ENCODE measurements at regions not wholly inside any gene's neighbourhood (a gene's known extent, or its start where the extent isn't known, plus 50 kb on each side); places are given as distances from the start of the nearest gene placed in this dataset.

GRCh38 chr15:94177112-94177511 lies 54.2 kb upstream of the MCTP2 start:
- peaks cover 25% of the 10 kb centered on the region for H3K4me1 Mint-ChIP-seq
- H3K9me3 Mint-ChIP-seq: peaks cover 3% of the 10 kb centered on the region
- H3K27ac Mint-ChIP-seq: no peak overlapping the region
- peaks cover 25% of the 10 kb centered on the region for H3K27me3 Mint-ChIP-seq
- no peak overlapping the region for H3K4me3 Mint-ChIP-seq
- ATAC-seq: no peak
- no peaks in the 10 kb centered on the region for H3K36me3 Mint-ChIP-seq

DNA sequence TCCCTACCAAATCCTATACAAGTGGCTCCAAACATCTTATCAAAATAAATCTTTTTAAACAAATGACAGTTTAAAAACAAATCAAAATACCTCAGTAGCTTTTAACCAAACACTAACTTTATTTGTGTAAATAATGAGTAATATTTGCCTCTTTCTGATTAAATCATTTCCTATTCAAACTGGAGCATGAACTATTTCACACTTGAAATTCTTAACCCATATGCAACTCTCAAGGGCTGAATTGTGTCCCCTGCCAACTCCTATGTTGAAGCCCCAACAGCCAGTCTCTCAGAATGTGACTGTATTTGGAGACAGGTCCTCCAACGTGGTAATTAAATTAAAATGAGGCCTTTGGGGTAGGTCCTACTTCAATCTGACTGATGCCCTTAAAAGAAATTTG lies 55.9 kb upstream of the MCTP2 start:
- no peak for ATAC-seq
- Mint-ChIP-seq H3K9me3 (peaks cover 9% of the 10 kb centered on the region), H3K36me3 (no peaks in the 10 kb centered on the region), H3K4me1 (peaks cover 25% of the 10 kb centered on the region), H3K4me3 (no peak overlapping the region), H3K27ac (no peak overlapping the region), H3K27me3 (peaks cover 34% of the 10 kb centered on the region)

GRCh38 chr15:94174399-94174802 lies 57.0 kb upstream of the MCTP2 start:
- H3K36me3 Mint-ChIP-seq: no peaks in the 10 kb centered on the region
- H3K4me3 Mint-ChIP-seq: no peak overlapping the region
- peaks cover 9% of the 10 kb centered on the region for H3K9me3 Mint-ChIP-seq
- peak; percentile 95 for ATAC-seq
- peaks cover 34% of the 10 kb centered on the region for H3K27me3 Mint-ChIP-seq
- H3K4me1 Mint-ChIP-seq: peaks cover 25% of the 10 kb centered on the region
- H3K27ac Mint-ChIP-seq: no peak overlapping the region

DNA sequence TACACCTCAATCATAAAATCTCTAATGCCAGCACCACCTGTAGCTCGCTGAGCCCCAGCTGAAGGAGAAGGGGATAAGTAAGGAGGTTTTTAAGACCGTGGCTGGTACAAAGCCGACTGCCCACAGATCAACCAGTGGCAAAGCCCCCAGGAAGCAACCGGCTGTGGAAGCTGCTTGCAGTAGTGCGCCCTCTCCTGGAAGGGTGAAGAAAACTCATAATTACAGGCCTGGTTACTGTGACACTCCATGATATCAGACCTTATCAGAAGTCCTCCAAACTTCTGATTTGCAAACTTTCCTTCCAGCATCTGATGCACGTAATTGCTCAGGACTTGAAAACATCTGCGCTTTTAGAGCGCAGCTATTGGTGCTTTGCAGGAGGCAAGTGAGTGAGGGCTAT lies 63.1 kb upstream of the MCTP2 start:
- H3K36me3 Mint-ChIP-seq: no peaks in the 10 kb centered on the region
- peaks cover 16% of the 10 kb centered on the region for H3K27me3 Mint-ChIP-seq
- ATAC-seq: no peak
- no peak overlapping the region for H3K4me3 Mint-ChIP-seq
- H3K27ac Mint-ChIP-seq: no peak overlapping the region
- H3K4me1 Mint-ChIP-seq: peaks cover 18% of the 10 kb centered on the region
- peaks cover 12% of the 10 kb centered on the region for H3K9me3 Mint-ChIP-seq

GRCh38 chr15:94164971-94165370 lies 66.4 kb upstream of the MCTP2 start:
- ATAC-seq: no peak
- no peaks in the 10 kb centered on the region for H3K36me3 Mint-ChIP-seq
- H3K4me3 Mint-ChIP-seq: no peak overlapping the region
- H3K4me1 Mint-ChIP-seq: peaks cover 10% of the 10 kb centered on the region
- no peak overlapping the region for H3K27ac Mint-ChIP-seq
- H3K27me3 Mint-ChIP-seq: no peaks in the 10 kb centered on the region
- H3K9me3 Mint-ChIP-seq: peaks cover 3% of the 10 kb centered on the region

DNA sequence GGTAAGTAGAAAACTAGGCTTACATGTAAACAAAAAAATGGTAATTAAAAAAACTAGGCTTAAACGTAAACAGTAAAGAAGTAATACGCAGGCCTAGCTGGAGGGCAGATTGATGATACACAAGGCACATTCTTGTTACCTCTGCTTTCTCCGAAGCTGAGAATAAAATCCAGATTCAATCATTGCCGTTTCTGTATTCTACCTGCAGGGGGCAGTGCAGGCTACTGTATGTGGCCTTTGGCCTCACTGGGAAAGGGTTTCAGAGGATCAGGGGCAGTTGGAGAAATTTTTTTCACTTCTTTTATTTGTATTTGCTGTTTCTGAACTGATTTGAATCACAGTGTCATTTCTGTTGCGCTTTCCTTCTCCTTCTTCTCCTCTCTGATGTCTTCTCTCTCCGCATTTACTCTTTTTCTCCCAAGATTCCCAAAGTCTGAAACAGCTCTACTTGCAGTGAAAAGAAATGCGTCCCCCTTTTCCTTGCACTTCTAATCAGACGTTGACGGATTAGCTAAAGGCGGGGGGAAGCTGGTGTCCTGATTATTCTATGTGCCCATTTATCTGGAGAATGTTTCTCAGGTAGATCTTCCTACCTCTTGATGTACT lies 67.1 kb upstream of the MCTP2 start:
- ATAC-seq: peak; percentile 53
- Mint-ChIP-seq H3K9me3 (peaks cover 3% of the 10 kb centered on the region), H3K4me3 (no peak overlapping the region), H3K36me3 (no peaks in the 10 kb centered on the region), H3K4me1 (peaks cover 10% of the 10 kb centered on the region), H3K27ac (no peak overlapping the region), H3K27me3 (no peaks in the 10 kb centered on the region)

GRCh38 chr15:94162939-94163338 lies 68.4 kb upstream of the MCTP2 start:
- Mint-ChIP-seq H3K4me3 (no peak overlapping the region), H3K36me3 (no peaks in the 10 kb centered on the region), H3K9me3 (peaks cover 3% of the 10 kb centered on the region), H3K4me1 (peaks cover 10% of the 10 kb centered on the region), H3K27me3 (no peaks in the 10 kb centered on the region), H3K27ac (no peak overlapping the region)
- no peak for ATAC-seq

DNA sequence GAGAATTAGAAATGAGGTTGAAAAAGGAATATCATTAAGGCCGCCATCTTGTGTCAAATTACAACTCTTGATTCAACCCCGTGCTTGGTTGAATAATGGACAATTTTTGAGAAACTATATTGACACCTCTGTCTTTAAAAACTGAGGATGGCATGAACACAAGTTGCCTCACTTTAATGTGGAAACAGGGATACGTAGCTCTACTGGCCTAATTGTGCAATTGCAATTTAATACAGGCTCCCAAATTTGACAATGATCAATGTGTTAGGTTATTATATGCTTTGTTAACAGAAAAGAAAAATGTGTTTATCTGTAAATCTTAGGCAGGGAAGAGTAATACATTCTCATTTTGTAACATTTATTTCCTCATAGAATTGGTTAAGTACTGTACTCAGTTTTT lies 77.1 kb upstream of the MCTP2 start:
- peaks cover 55% of the 10 kb centered on the region for H3K27me3 Mint-ChIP-seq
- H3K4me1 Mint-ChIP-seq: no peaks in the 10 kb centered on the region
- H3K4me3 Mint-ChIP-seq: no peak overlapping the region
- H3K27ac Mint-ChIP-seq: no peak overlapping the region
- peaks cover 3% of the 10 kb centered on the region for H3K9me3 Mint-ChIP-seq
- ATAC-seq: no peak
- no peaks in the 10 kb centered on the region for H3K36me3 Mint-ChIP-seq

DNA sequence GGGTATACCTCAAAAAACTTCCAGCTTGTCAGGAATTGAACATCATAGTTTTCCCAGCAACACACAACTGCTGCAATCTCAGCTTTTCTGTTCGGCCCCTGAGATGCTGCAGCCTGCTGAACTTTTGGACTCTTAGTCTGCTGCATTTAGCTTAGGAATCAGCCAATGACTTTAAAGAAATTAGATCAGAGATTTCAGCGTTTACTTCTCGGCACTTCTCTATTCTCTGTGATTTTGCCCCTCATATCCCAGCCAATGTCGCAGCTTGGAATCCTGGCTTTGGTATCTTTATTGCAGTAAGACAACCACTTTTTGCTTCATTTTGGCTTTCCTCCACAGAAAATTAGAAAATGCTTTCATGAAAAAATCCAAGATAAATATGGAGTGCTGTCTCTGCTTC lies 86.3 kb upstream of the MCTP2 start:
- Mint-ChIP-seq H3K27ac (no peak overlapping the region), H3K36me3 (no peaks in the 10 kb centered on the region), H3K4me1 (no peaks in the 10 kb centered on the region), H3K9me3 (peaks cover 6% of the 10 kb centered on the region), H3K27me3 (peaks cover 65% of the 10 kb centered on the region), H3K4me3 (no peak overlapping the region)
- no peak for ATAC-seq

DNA sequence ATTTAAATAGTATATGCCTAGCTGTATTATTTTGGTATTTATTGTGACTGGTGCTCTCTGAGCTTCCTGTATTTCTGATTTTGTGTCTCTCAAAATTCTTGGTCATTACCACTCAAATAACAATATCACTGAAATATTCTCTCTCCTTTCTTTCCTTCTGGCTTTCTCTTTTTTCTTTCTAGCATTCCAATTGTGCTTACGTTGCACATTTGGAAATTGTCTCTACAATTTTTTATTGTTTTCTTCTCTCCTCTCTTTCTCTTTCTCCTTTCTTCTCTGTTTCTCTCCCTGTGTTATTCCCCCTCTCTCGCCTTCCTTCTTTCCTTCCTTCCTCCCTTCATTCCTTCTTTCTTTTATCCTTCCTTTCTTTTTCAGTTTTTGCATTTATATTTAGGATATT lies 89.6 kb upstream of the MCTP2 start:
- Mint-ChIP-seq H3K4me3 (no peak overlapping the region), H3K27ac (no peak overlapping the region), H3K27me3 (peaks cover 75% of the 10 kb centered on the region), H3K4me1 (no peaks in the 10 kb centered on the region), H3K9me3 (peaks cover 6% of the 10 kb centered on the region), H3K36me3 (no peaks in the 10 kb centered on the region)
- no peak for ATAC-seq

DNA sequence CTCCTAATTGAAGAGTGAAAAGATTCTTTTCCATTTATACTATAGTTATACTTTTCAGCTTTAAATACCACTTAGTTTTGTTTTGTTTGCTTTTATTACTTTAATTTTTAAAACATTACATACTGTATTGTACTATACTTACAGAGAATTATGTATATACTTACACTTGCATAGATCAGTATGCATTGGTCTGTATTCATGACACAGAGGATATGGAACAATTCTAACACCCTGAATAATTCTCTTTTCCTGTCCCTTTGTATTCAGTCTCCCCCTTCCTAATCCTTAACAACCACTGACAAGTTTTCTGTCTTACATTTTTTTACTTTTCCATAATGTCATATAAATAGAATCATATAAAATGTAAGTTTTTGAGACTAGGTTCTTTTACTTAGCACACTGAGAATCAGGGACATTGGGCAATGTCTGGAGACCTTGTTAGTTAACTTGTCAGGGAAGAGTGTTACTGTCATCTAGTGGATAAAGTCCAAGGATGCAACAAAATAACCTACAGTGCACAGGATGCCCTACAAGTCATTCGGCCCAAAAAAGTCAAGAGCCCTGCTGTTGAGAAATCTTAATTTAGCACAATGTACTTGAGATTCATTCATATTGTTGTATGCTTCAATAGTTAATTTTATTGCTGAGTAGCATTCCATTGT lies 95.7 kb upstream of the MCTP2 start:
- Mint-ChIP-seq H3K9me3 (no peaks in the 10 kb centered on the region), H3K4me1 (no peaks in the 10 kb centered on the region), H3K4me3 (no peak overlapping the region), H3K36me3 (no peaks in the 10 kb centered on the region), H3K27me3 (peaks cover 31% of the 10 kb centered on the region), H3K27ac (no peak overlapping the region)
- ATAC-seq: no peak

GRCh38 chr15:94131875-94132274 lies 99.5 kb upstream of the MCTP2 start:
- Mint-ChIP-seq H3K36me3 (no peaks in the 10 kb centered on the region), H3K27ac (no peak overlapping the region), H3K4me1 (no peaks in the 10 kb centered on the region), H3K27me3 (peaks cover 10% of the 10 kb centered on the region), H3K4me3 (no peak overlapping the region), H3K9me3 (no peaks in the 10 kb centered on the region)
- ATAC-seq: no peak

GRCh38 chr15:94130504-94130903 lies 100.9 kb upstream of the MCTP2 start:
- Mint-ChIP-seq H3K9me3 (no peaks in the 10 kb centered on the region), H3K36me3 (no peaks in the 10 kb centered on the region), H3K27ac (no peak overlapping the region), H3K4me1 (no peaks in the 10 kb centered on the region), H3K4me3 (no peak overlapping the region), H3K27me3 (peaks cover 10% of the 10 kb centered on the region)
- ATAC-seq: no peak

GRCh38 chr15:94127006-94127405 lies 104.4 kb upstream of the MCTP2 start:
- no peak for ATAC-seq
- Mint-ChIP-seq H3K4me3 (no peak overlapping the region), H3K9me3 (no peaks in the 10 kb centered on the region), H3K27ac (no peak overlapping the region), H3K4me1 (no peaks in the 10 kb centered on the region), H3K36me3 (no peaks in the 10 kb centered on the region), H3K27me3 (no peaks in the 10 kb centered on the region)

DNA sequence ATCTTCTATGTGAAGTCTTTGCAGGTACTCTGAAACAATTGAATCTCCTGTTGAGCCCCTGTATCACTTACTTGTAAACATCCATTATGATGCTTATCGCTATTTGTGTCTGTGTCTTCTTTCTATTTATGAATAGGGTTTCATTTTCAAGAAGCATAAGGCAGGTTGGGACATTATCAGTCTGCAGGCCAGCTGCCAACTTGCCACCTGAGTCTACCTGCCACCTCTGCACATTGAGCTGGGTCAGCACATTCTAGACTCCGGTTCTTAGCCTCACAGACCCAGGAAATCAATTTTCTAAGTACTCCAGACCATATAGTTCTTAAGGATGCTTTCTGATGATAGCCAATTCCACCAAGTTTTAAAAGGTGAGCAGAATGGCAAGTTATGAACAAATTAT lies 105.7 kb upstream of the MCTP2 start:
- H3K9me3 Mint-ChIP-seq: no peaks in the 10 kb centered on the region
- no peak for ATAC-seq
- H3K36me3 Mint-ChIP-seq: no peaks in the 10 kb centered on the region
- no peak overlapping the region for H3K4me3 Mint-ChIP-seq
- H3K27ac Mint-ChIP-seq: no peak overlapping the region
- H3K27me3 Mint-ChIP-seq: no peaks in the 10 kb centered on the region
- H3K4me1 Mint-ChIP-seq: no peaks in the 10 kb centered on the region

GRCh38 chr15:94125156-94125555 lies 106.2 kb upstream of the MCTP2 start:
- Mint-ChIP-seq H3K36me3 (no peaks in the 10 kb centered on the region), H3K27ac (no peak overlapping the region), H3K9me3 (no peaks in the 10 kb centered on the region), H3K27me3 (no peaks in the 10 kb centered on the region), H3K4me1 (no peaks in the 10 kb centered on the region), H3K4me3 (no peak overlapping the region)
- no peak for ATAC-seq

Measured in stimulated activated memory B cell treated with anti-CD40 and anti-IgM and Interleukin-4, amounts not matched to agents 10 μg/mL and 1 μg/mL and 100 μg/mL, for 72 hours (primary cell).